HCT116 (cell line): ENCODE measurements at regions not wholly inside any gene's neighbourhood (a gene's known extent, or its start where the extent isn't known, plus 50 kb on each side); places are given as distances from the start of the nearest gene placed in this dataset.
"Not testable (repeated sequence)": the region's sequence is repeated elsewhere in the genome, so short reads cannot be mapped to it uniquely, and the experiment has no call there.

ENCODE experiments used
- ATAC-seq: fragments of 200-7000 bp; cut with Tn5 transposase; 2 replicates; pipeline ENCODE4 v1.9.1; 2020; ENCODE audit warnings: mild to moderate bottlenecking, moderate library complexity
- BruUV-seq: library from RNA; stranded (reverse); fragments of 400-500 nt; replicated peaks from 2 replicates; lab custom pipeline; 2021; lab: Mats Ljungman, UMichigan
- CTCF ChIA-PET: fragments of 300-600 bp; sonication (Branson Sonifier 250); formaldehyde crosslinking; loops from one replicate; lab custom pipeline; 2021; ENCODE audit warnings: antibody characterized with exemption; lab: Charles Lee
- POLR2A ChIA-PET: fragments of 300-600, 350-600 bp; sonication (Branson Sonifier 250); formaldehyde crosslinking; loops from one replicate; lab custom pipeline; 2021; ENCODE audit warnings: antibody characterized with exemption; lab: Charles Lee
- RAD21 ChIA-PET, 2 experiments: fragments of 300-600 bp; sonication (Branson Sonifier 250); formaldehyde crosslinking; loops; one replicate each; lab custom pipeline; 2023; ENCODE audit warnings: low total read pairs in 2 of 2; ENCODE audit not compliant: uncharacterized antibody in 2 of 2, unreplicated experiment in 2 of 2, low non-redundant PET in 1 of 2; lab: Charles Lee
- DNase-seq: peaks from one replicate; pipeline ENCODE4 v3.0.0-alpha.2; 2010; ENCODE audit warnings: low read depth, low spot score
- H2AFZ ChIP-seq: fragments of 200-600 bp; shearing (Covaris generic), sonication (generic); 2 replicates; pipeline ENCODE4 v1.6.1; 2017; ENCODE audit warnings: low read depth, mixed run types, mixed read lengths, antibody characterized with exemption, low read length; ENCODE audit not compliant: poor library complexity, severe bottlenecking
- H3K27ac ChIP-seq: 2 replicates; pipeline ENCODE4 v1.5.1; 2012; ENCODE audit warnings: low read depth, low read length
- H3K27me3 ChIP-seq: fragments of 200-600 bp; sonication (generic); 2 replicates; pipeline ENCODE4 v1.6.1; 2016; ENCODE audit warnings: mixed run types, low read length, mixed read lengths; ENCODE audit not compliant: insufficient read depth
- H3K36me3 ChIP-seq, 2 experiments: fragments of 200-500 bp in 1 of 2; fragments of 200-600 bp in 1 of 2; sonication (Bioruptor generic) in 1 of 2; sonication (generic) in 1 of 2; 2 replicates each; pipeline versions ENCODE4 v1.5.1 to v1.6.1; 2014 to 2016; ENCODE audit warnings: low read length in 2 of 2, inconsistent platforms in 1 of 2, mixed read lengths in 1 of 2, mixed run types in 1 of 2; ENCODE audit not compliant: insufficient read depth in 2 of 2, control insufficient read depth in 1 of 2
- H3K4me1 ChIP-seq, 2 experiments: fragments of 200-600 bp in 1 of 2; sonication (generic) in 1 of 2; 2 replicates each; pipeline versions ENCODE4 v1.5.1 to v1.6.1; 2012 to 2017; ENCODE audit warnings: low read length in 2 of 2, inconsistent platforms in 1 of 2, mild to moderate bottlenecking in 1 of 2, mixed read lengths in 1 of 2, mixed run types in 1 of 2, moderate library complexity in 1 of 2; ENCODE audit not compliant: insufficient read depth in 2 of 2, control insufficient read depth in 1 of 2
- H3K4me2 ChIP-seq: fragments of 200-600 bp; sonication (generic); 2 replicates; pipeline ENCODE4 v1.6.1; 2017; ENCODE audit warnings: mixed run types, low read length, mixed read lengths
- H3K4me3 ChIP-seq, 2 experiments: fragments of 200-600 bp in 1 of 2; sonication (generic) in 1 of 2; replicated peaks in 1 of 2; 2 replicates each; pipeline ENCODE4 v1.5.1; 2011 to 2016; ENCODE audit warnings: low read length in 2 of 2, control low read depth in 1 of 2, low read depth in 1 of 2, mild to moderate bottlenecking in 1 of 2, mixed read lengths in 1 of 2, mixed run types in 1 of 2
- H3K79me2 ChIP-seq: fragments of 200-600 bp; sonication (generic); 2 replicates; pipeline ENCODE4 v1.6.1; 2017; ENCODE audit warnings: mild to moderate bottlenecking, mixed run types, low read length, moderate library complexity, mixed read lengths; ENCODE audit not compliant: insufficient read depth
- H3K9ac ChIP-seq: fragments of 200-600 bp; sonication (generic); 2 replicates; pipeline ENCODE4 v1.6.1; 2016; ENCODE audit warnings: low read length, mixed read lengths
- H3K9me2 ChIP-seq: fragments of 200-600 bp; sonication (generic), shearing (Covaris generic); 2 replicates; pipeline ENCODE4 v1.6.1; 2017; ENCODE audit warnings: mixed run types, mild to moderate bottlenecking, moderate library complexity; ENCODE audit not compliant: insufficient read depth
- H3K9me3 ChIP-seq, 2 experiments: fragments of 200-500 bp in 1 of 2; fragments of 200-600 bp in 1 of 2; sonication (Bioruptor generic) in 1 of 2; sonication (generic) in 1 of 2; 2 replicates each; pipeline ENCODE4 v1.6.1; 2014 to 2017; ENCODE audit warnings: low read length in 2 of 2, mixed read lengths in 2 of 2, inconsistent platforms in 1 of 2, low read depth in 1 of 2, mild to moderate bottlenecking in 1 of 2, mixed run types in 1 of 2, moderate library complexity in 1 of 2; ENCODE audit not compliant: control insufficient read depth in 1 of 2, insufficient read depth in 1 of 2
- H4K20me1 ChIP-seq: fragments of 200-600 bp; sonication (generic), shearing (Covaris generic); 2 replicates; pipeline ENCODE4 v1.6.1; 2017; ENCODE audit warnings: mixed run types, mild to moderate bottlenecking, moderate library complexity; ENCODE audit not compliant: insufficient read depth
- ATF3 ChIP-seq: IDR thresholded peaks from 2 replicates; pipeline ENCODE4 v1.6.1; 2012
- ELF1 ChIP-seq: IDR thresholded peaks from 2 replicates; pipeline ENCODE4 v1.6.1; 2012; ENCODE audit warnings: low read depth, borderline replicate concordance
- EZH2 ChIP-seq: fragments of 200-600 bp; sonication (generic); IDR thresholded peaks from 2 replicates; pipeline ENCODE4 v1.6.1; 2017; ENCODE audit warnings: antibody characterized with exemption, mixed run types
- JUND ChIP-seq: IDR thresholded peaks from 2 replicates; pipeline ENCODE4 v1.6.1; 2012
- POLR2A ChIP-seq: IDR thresholded peaks from 2 replicates; pipeline ENCODE4 v1.7.0; 2011; ENCODE audit warnings: borderline replicate concordance; ENCODE audit not compliant: insufficient read depth, insufficient read length; ENCODE audit errors: extremely low read depth
- POLR2AphosphoS5 ChIP-seq: IDR thresholded peaks from 2 replicates; pipeline ENCODE4 v1.6.1; 2011; ENCODE audit warnings: mild to moderate bottlenecking, low read depth, low read length, moderate library complexity
- RAD21 ChIP-seq: IDR thresholded peaks from 2 replicates; pipeline ENCODE4 v1.6.1; 2012; ENCODE audit warnings: low read depth, mild to moderate bottlenecking
- SRF ChIP-seq: IDR thresholded peaks from 2 replicates; pipeline ENCODE4 v1.6.1; 2012; ENCODE audit warnings: low read depth
- ZNF274 ChIP-seq: fragments of 200-500 bp; sonication (Bioruptor generic); IDR thresholded peaks from 2 replicates; pipeline ENCODE4 v1.6.1; 2014; ENCODE audit warnings: mild to moderate bottlenecking, low read depth, low read length, inconsistent platforms
- intact Hi-C: fragments of 100-400 bp; cut with micrococcal nuclease; formaldehyde crosslinking; loops from 2 replicates; pipeline ENCODE4 v1.10.0; 2022

- ChIA-PET POLR2A (no interaction called here), CTCF (no interaction called here), RAD21 (no interaction called here)
- Histone ChIP-seq H3K9me2 (no peaks in the 10 kb centered on the region), H3K9me3 (no peaks in the 10 kb centered on the region), H3K36me3 (no peaks in the 10 kb centered on the region), H3K4me2 (no peak overlapping the region), H2AFZ (no peak overlapping the region), H3K4me3 (no peak overlapping the region), H3K9ac (no peak overlapping the region), H3K79me2 (no peaks in the 10 kb centered on the region), H3K4me1 (no peaks in the 10 kb centered on the region), H3K27me3 (no peaks in the 10 kb centered on the region), H3K27ac (no peak overlapping the region), H4K20me1 (no peaks in the 10 kb centered on the region)
- ATAC-seq: no peak
- intact Hi-C loops: no loop called here
- TF ChIP-seq POLR2A (no peak), POLR2AphosphoS5 (no peak), ZNF274 (no peak), RAD21 (no peak), SRF (no peak), ELF1 (no peak), ATF3 (no peak), EZH2 (no peak), JUND (no peak)
- DNase-seq: no peak
- no TSS peak for BruUV-seq
Observed at GRCh38 chr13:53112522-53112921, 83.9 kb downstream of the OLFM4 start.

GRCh38 chr13:53117048-53117447 is 88.4 kb downstream of the OLFM4 start:
- H3K79me2 ChIP-seq, intact Hi-C loops, H3K9me2 ChIP-seq, H3K9me3 ChIP-seq, H3K36me3 ChIP-seq, ATAC-seq, H3K9ac ChIP-seq, DNase-seq, H3K27me3 ChIP-seq, H3K27ac ChIP-seq, H4K20me1 ChIP-seq, H3K4me3 ChIP-seq, RAD21 ChIA-PET, H2AFZ ChIP-seq, BruUV-seq, H3K4me2 ChIP-seq, POLR2A ChIA-PET, H3K4me1 ChIP-seq, CTCF ChIA-PET: not testable (repeated sequence)
